Transverse colon (tissue), 4 donors: ENCODE measurements at regions not wholly inside any gene's neighbourhood (a gene's known extent, or its start where the extent isn't known, plus 50 kb on each side); places are given as distances from the start of the nearest gene placed in this dataset.

Experiments
- CTCF ChIP-seq, 5 experiments: fragments of 200-600 bp in 3 of 5; fragments of 450-650 bp in 2 of 5; sonication (generic) in 3 of 5; IDR thresholded peaks; 1 replicate in 2 of 5; 2 replicates in 3 of 5; pipeline ENCODE4 v1.5.1; 2016 to 2017; ENCODE audit warnings: antibody characterized with exemption in 5 of 5, inconsistent platforms in 3 of 5, mild to moderate bottlenecking in 2 of 5, moderate library complexity in 1 of 5
- EP300 ChIP-seq: sonication (generic); formaldehyde crosslinking; IDR thresholded peaks from one replicate; pipeline ENCODE4 v1.6.1; 2017; ENCODE audit warnings: antibody characterized with exemption, low read depth
- POLR2A ChIP-seq: fragments of 450-650 bp; IDR thresholded peaks from one replicate; pipeline ENCODE4 v1.6.1; 2016; ENCODE audit warnings: antibody characterized with exemption, mild to moderate bottlenecking, moderate library complexity
- POLR2AphosphoS5 ChIP-seq, 3 donors: sonication (generic); formaldehyde crosslinking; IDR thresholded peaks; one replicate each; pipeline ENCODE4 v1.6.1; 2016; ENCODE audit warnings: antibody characterized with exemption in 3 of 3

- no peak for TF ChIP-seq CTCF (IDR thresholded peaks at IDR 0.05)
- TF ChIP-seq POLR2AphosphoS5 (IDR thresholded peaks at IDR 0.05): no peak
- no peak for TF ChIP-seq POLR2A
- no peak for TF ChIP-seq EP300
Observed at GRCh38 chr16:79327836-79328235, 272.7 kb downstream of the MAF start.
